CD4-positive, alpha-beta T cell (primary cell): ENCODE measurements at regions not wholly inside any gene's neighbourhood (a gene's known extent, or its start where the extent isn't known, plus 50 kb on each side); places are given as distances from the start of the nearest gene placed in this dataset.

ENCODE experiments used
- ATAC-seq: fragments of 200-7000 bp; cut with Tn5 transposase; one replicate; pipeline ENCODE4 v1.10.0; 2022; ENCODE audit warnings: mild to moderate bottlenecking; ENCODE audit not compliant: poor library complexity
- CTCF ChIA-PET: fragments of 350-600 bp; sonication (Branson Sonifier 250); formaldehyde crosslinking; loops from one replicate; lab custom pipeline; 2021; ENCODE audit warnings: antibody characterized with exemption, inconsistent platforms; lab: Charles Lee
- POLR2A ChIA-PET: fragments of 350-600 bp; sonication (Branson Sonifier 250); formaldehyde crosslinking; loops from one replicate; lab custom pipeline; 2021; ENCODE audit warnings: antibody characterized with exemption, inconsistent platforms; lab: Charles Lee
- DNase-seq, 14 experiments: peaks; one replicate each; pipeline ENCODE4 v3.0.0-alpha.2; 2013 to 2020; ENCODE audit warnings: mixed read lengths in 2 of 14
- H3K27ac ChIP-seq, 2 donors: one replicate each; pipeline versions ENCODE4 v1.5.1 to v1.7.0; 2013; ENCODE audit warnings: low read length in 2 of 2, low read depth in 1 of 2, mild to moderate bottlenecking in 1 of 2
- H3K27me3 ChIP-seq, 2 experiments: 1 replicate in 1 of 2; 2 replicates in 1 of 2; pipeline versions ENCODE4 v1.6.1 to v1.7.0; 2013; ENCODE audit warnings: low read length in 2 of 2, control low read depth in 1 of 2, mild to moderate bottlenecking in 1 of 2, moderate library complexity in 1 of 2; ENCODE audit not compliant: insufficient read depth in 2 of 2, control insufficient read depth in 1 of 2
- H3K36me3 ChIP-seq: one replicate; pipeline ENCODE4 v1.6.1; 2013; ENCODE audit warnings: low read length, control low read depth; ENCODE audit not compliant: insufficient read depth
- H3K4me1 ChIP-seq: one replicate; pipeline ENCODE4 v1.6.1; 2013; ENCODE audit warnings: low read length, control low read depth; ENCODE audit not compliant: insufficient read depth
- H3K4me3 ChIP-seq: one replicate; pipeline ENCODE4 v1.5.1; 2013; ENCODE audit warnings: mild to moderate bottlenecking, low read length, moderate library complexity
- H3K9me3 ChIP-seq, 2 experiments: 1 replicate in 1 of 2; 2 replicates in 1 of 2; pipeline versions ENCODE4 v1.6.1 to v1.7.0; 2013; ENCODE audit warnings: low read length in 2 of 2, mild to moderate bottlenecking in 2 of 2, control low read depth in 1 of 2, moderate library complexity in 1 of 2; ENCODE audit not compliant: control insufficient read depth in 1 of 2, insufficient read depth in 1 of 2
- H3K27ac Mint-ChIP-seq: one replicate; pipeline ENCODE4 v1.8.0; 2020; ENCODE audit warnings: mixed read lengths
- H3K27me3 Mint-ChIP-seq: one replicate; pipeline ENCODE4 v1.8.0; 2021; ENCODE audit warnings: mixed read lengths
- H3K36me3 Mint-ChIP-seq: one replicate; pipeline ENCODE4 v1.8.0; 2021; ENCODE audit warnings: low read depth, mixed read lengths
- H3K4me1 Mint-ChIP-seq: one replicate; pipeline ENCODE4 v1.8.0; 2021; ENCODE audit warnings: low read depth, mixed read lengths
- H3K4me3 Mint-ChIP-seq: one replicate; pipeline ENCODE4 v1.8.0; 2020; ENCODE audit warnings: mild to moderate bottlenecking, mixed read lengths
- H3K9me3 Mint-ChIP-seq: one replicate; pipeline ENCODE4 v1.8.0; 2020; ENCODE audit warnings: mixed read lengths
- intact Hi-C, 2 experiments: fragments of 100-400 bp; cut with DNase I in 1 of 2; cut with micrococcal nuclease in 1 of 2; formaldehyde crosslinking; loops; one replicate each; pipeline versions ENCODE4 v1.15.1 to v1.9.0; 2023 to 2025; cut with DNase I, micrococcal nuclease
- TF ChIP-seq, protein P1 (sequence below): fragments of 200-600 bp; IDR thresholded peaks from one replicate; pipeline ENCODE4 v1.8.0; 2022; ENCODE audit warnings: antibody characterized with exemption, mild to moderate bottlenecking

DNA sequence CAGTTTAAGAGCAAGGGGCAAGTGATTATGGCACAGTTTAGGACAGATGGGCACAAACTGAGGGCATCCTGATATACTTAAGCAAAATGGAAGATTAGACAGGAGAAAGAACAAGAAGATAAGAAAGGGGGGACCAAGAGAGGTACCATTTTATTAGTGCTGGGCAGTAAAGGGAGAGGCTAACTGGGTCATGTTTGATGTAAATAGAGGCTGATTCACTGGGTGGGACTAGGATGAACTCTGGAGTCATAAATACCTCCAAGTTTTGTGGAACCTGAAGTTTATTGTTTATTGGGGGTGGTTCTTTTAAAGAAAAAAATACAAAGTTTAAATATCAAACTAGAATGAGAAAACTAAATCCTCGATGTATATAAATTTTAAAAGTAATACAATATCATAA lies 1067.2 kb upstream of the GYPC start:
- DNase-seq: no peak
- TF ChIP-seq, protein P1, sequence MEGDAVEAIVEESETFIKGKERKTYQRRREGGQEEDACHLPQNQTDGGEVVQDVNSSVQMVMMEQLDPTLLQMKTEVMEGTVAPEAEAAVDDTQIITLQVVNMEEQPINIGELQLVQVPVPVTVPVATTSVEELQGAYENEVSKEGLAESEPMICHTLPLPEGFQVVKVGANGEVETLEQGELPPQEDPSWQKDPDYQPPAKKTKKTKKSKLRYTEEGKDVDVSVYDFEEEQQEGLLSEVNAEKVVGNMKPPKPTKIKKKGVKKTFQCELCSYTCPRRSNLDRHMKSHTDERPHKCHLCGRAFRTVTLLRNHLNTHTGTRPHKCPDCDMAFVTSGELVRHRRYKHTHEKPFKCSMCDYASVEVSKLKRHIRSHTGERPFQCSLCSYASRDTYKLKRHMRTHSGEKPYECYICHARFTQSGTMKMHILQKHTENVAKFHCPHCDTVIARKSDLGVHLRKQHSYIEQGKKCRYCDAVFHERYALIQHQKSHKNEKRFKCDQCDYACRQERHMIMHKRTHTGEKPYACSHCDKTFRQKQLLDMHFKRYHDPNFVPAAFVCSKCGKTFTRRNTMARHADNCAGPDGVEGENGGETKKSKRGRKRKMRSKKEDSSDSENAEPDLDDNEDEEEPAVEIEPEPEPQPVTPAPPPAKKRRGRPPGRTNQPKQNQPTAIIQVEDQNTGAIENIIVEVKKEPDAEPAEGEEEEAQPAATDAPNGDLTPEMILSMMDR: no peak
- Histone ChIP-seq H3K4me1 (no peaks in the 10 kb centered on the region), H3K27me3 (no peaks in the 10 kb centered on the region), H3K9me3 (peaks cover 4% of the 10 kb centered on the region in 2 experiments), H3K36me3 (no peaks in the 10 kb centered on the region), H3K27ac (no peak overlapping the region), H3K4me3 (no peak overlapping the region)
- H3K27me3 Mint-ChIP-seq: no peaks in the 10 kb centered on the region
- H3K36me3 Mint-ChIP-seq: no peaks in the 10 kb centered on the region
- H3K4me1 Mint-ChIP-seq: no peaks in the 10 kb centered on the region
- H3K4me3 Mint-ChIP-seq: no peak overlapping the region
- POLR2A ChIA-PET: no interaction called here
- intact Hi-C loops: no loop called here
- ATAC-seq: no peak
- H3K9me3 Mint-ChIP-seq: peaks cover 11% of the 10 kb centered on the region
- CTCF ChIA-PET: interaction anchor here (0.7 kb wide), 1 partner anchor 227 kb away, joined by 3 read pairs; no protein-coding TSS in a partner anchor
- no peak overlapping the region for H3K27ac Mint-ChIP-seq

DNA sequence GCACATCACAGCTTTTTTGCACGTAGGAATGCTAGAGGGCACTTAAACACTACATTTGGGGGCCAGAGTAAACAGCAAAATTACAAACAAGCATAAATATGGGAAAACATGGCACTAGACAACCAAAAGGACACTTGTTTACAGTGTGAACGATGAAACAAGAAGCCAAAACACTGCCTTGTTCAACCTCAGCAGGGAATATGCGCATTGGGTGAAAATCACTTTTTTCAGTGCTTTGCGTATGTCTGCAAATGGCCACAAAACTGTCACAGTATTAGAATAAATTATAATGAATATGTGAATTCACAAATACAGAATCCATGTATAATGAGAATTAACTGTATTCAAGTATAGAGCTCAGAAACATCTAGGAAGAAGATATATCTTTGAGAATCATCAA lies 1064.0 kb upstream of the GYPC start:
- H3K36me3 Mint-ChIP-seq: no peaks in the 10 kb centered on the region
- DNase-seq (no peak), ATAC-seq (no peak)
- H3K27ac Mint-ChIP-seq: no peak overlapping the region
- TF ChIP-seq, protein P1: no peak
- no peaks in the 10 kb centered on the region for H3K4me1 Mint-ChIP-seq
- ChIA-PET POLR2A (no interaction called here), CTCF (no interaction called here)
- H3K27me3 Mint-ChIP-seq: no peaks in the 10 kb centered on the region
- H3K27me3 ChIP-seq: no peaks in the 10 kb centered on the region
- no peaks in the 10 kb centered on the region for H3K4me1 ChIP-seq
- no peaks in the 10 kb centered on the region for H3K36me3 ChIP-seq
- no peak overlapping the region for H3K27ac ChIP-seq
- peaks cover 11% of the 10 kb centered on the region for H3K9me3 Mint-ChIP-seq
- no peak overlapping the region for H3K4me3 Mint-ChIP-seq
- H3K4me3 ChIP-seq: no peak overlapping the region
- H3K9me3 ChIP-seq: peaks cover 0 to 4% of the 10 kb centered on the region in 2 experiments
- intact Hi-C loops: no loop called here

DNA sequence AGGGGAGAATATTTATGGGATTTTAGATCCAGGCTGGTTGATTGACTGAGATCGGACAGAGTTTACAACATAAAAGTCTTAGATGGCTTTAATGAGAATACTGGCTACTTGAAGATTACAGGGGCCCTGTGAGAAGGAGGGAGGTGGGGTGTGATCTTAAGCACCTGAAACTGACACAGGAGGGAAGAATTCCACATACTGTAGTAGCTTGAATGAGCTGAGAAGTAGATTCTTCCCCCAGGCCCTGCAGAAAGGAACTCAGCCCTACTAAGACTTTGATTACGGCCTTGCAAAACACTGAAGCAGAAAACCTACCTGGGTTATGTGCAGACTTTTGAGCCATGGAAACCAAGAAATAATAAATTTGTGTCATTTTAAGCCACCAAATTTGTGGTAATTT lies 1062.9 kb upstream of the GYPC start:
- DNase-seq (no peak), ATAC-seq (no peak)
- no peaks in the 10 kb centered on the region for H3K4me1 ChIP-seq
- H3K9me3 Mint-ChIP-seq: peaks cover 11% of the 10 kb centered on the region
- no peak overlapping the region for H3K4me3 ChIP-seq
- TF ChIP-seq, protein P1: no peak
- CTCF ChIA-PET: no interaction called here
- POLR2A ChIA-PET: no interaction called here
- H3K36me3 ChIP-seq: no peaks in the 10 kb centered on the region
- no peaks in the 10 kb centered on the region for H3K4me1 Mint-ChIP-seq
- peaks cover 0 to 4% of the 10 kb centered on the region in 2 experiments for H3K9me3 ChIP-seq
- no peaks in the 10 kb centered on the region for H3K27me3 Mint-ChIP-seq
- no peak overlapping the region for H3K27ac ChIP-seq
- intact Hi-C loops: no loop called here
- no peaks in the 10 kb centered on the region for H3K36me3 Mint-ChIP-seq
- no peak overlapping the region for H3K4me3 Mint-ChIP-seq
- no peak overlapping the region for H3K27ac Mint-ChIP-seq
- H3K27me3 ChIP-seq: no peaks in the 10 kb centered on the region
